Adrenal gland (tissue), 9 donors: ENCODE measurements at regions not wholly inside any gene's neighbourhood (a gene's known extent, or its start where the extent isn't known, plus 50 kb on each side); places are given as distances from the start of the nearest gene placed in this dataset.

ENCODE experiments used
- DNase-seq, 7 donors: peaks; one replicate each; pipeline ENCODE4 v3.0.0-alpha.2; 2019 to 2020
- H3K27ac ChIP-seq, 5 donors: fragments of 200-600 bp; sonication (generic) in 4 of 5; 1 replicate in 3 of 5; 2 replicates in 2 of 5; pipeline versions ENCODE4 v1.5.1 to v1.8.0; 2016 to 2020; ENCODE audit warnings: mild to moderate bottlenecking in 1 of 5
- H3K27me3 ChIP-seq: fragments of 200-600 bp; 2 replicates; pipeline ENCODE4 v1.8.0; 2021
- H3K36me3 ChIP-seq, 2 donors: fragments of 200-600 bp; replicated peaks in 1 of 2; 1 replicate in 1 of 2; 2 replicates in 1 of 2; pipeline versions ENCODE4 v1.5.1 to v1.8.0; 2018 to 2022
- H3K4me1 ChIP-seq, 2 donors: fragments of 200-600 bp; replicated peaks in 1 of 2; 1 replicate in 1 of 2; 2 replicates in 1 of 2; pipeline versions ENCODE4 v1.5.1 to v1.8.0; 2018 to 2021
- H3K4me3 ChIP-seq, 4 donors: fragments of 200-600 bp; sonication (generic) in 3 of 4; one replicate each; pipeline ENCODE4 v1.5.1; 2016 to 2018
- H3K9me3 ChIP-seq, 3 donors: fragments of 200-600 bp; sonication (generic) in 1 of 3; replicated peaks in 1 of 3; 1 replicate in 2 of 3; 2 replicates in 1 of 3; pipeline versions ENCODE4 v1.5.1 to v1.8.0; 2016 to 2021
- POLR2A ChIP-seq, 2 donors: fragments of 450-650 bp; IDR thresholded peaks; one replicate each; pipeline ENCODE4 v1.6.1; 2017; ENCODE audit warnings: antibody characterized with exemption in 2 of 2, mild to moderate bottlenecking in 2 of 2, moderate library complexity in 1 of 2
- WGBS, 4 donors: extraction: QIAGEN DNeasy Blood & Tissue Kit in 2 of 4; methylation state at CpG; one replicate each; pipeline versions ENCODE4 v1.1.5 to v1.1.7; 2013 to 2017; 5-methylcytosine and 5-hydroxymethylcytosine counted together
- intact Hi-C, 2 donors: fragments of 100-400 bp; cut with DNase I; formaldehyde crosslinking; loops; one replicate each; pipeline versions ENCODE4 v1.14.1 to v1.15.0; 2022 to 2023
- TF ChIP-seq, protein P1 (sequence below), 6 experiments: fragments of 450-650 bp in 4 of 6; fragments of 200-600 bp in 2 of 6; sonication (generic) in 1 of 6; IDR thresholded peaks; 1 replicate in 5 of 6; 2 replicates in 1 of 6; pipeline versions ENCODE4 v1.5.1 to v1.8.0; 2016 to 2021; ENCODE audit warnings: antibody characterized with exemption in 6 of 6, mild to moderate bottlenecking in 2 of 6, moderate library complexity in 1 of 6
- donor health status: healthy with polysubstance abuse.
- donor health status: Bipolar disorder and iron deficiency.
- donor health status: DM: yes; HTN: yes; CAD: no.
- donor health status: DM: no; HTN: no; CAD: no.
- donor health status: DM: no; HTN: no; CAD: no.

DNA sequence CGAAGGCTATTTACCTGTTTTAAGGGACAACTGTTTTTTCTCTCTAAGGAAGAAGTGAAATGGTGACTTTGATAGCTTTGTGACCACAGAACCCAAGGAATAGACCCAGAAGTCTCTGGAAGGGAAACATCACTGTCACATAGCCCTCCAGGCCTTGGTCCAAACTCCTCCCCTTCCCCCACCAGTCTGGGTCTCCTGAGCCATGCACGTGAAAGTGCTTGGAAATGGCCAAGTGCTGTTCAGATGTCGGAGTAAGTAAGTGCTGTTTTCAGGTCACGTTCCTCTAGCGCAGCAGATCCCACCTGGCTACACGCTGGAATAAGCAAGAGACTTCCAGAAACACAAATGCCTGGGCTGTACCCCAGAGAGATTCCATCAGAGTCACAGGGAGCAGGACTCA lies 73.0 kb upstream of the AFF3 start:
- intact Hi-C loops, result no loop called here
- Histone ChIP-seq H3K36me3 (no peaks in the 10 kb centered on the region), H3K27me3 (no peaks in the 10 kb centered on the region), H3K27ac (no peak overlapping the region), H3K9me3 (no peaks in the 10 kb centered on the region), H3K4me3 (no peak overlapping the region), H3K4me1 (no peaks in the 10 kb centered on the region)
- TF ChIP-seq, protein P1, sequence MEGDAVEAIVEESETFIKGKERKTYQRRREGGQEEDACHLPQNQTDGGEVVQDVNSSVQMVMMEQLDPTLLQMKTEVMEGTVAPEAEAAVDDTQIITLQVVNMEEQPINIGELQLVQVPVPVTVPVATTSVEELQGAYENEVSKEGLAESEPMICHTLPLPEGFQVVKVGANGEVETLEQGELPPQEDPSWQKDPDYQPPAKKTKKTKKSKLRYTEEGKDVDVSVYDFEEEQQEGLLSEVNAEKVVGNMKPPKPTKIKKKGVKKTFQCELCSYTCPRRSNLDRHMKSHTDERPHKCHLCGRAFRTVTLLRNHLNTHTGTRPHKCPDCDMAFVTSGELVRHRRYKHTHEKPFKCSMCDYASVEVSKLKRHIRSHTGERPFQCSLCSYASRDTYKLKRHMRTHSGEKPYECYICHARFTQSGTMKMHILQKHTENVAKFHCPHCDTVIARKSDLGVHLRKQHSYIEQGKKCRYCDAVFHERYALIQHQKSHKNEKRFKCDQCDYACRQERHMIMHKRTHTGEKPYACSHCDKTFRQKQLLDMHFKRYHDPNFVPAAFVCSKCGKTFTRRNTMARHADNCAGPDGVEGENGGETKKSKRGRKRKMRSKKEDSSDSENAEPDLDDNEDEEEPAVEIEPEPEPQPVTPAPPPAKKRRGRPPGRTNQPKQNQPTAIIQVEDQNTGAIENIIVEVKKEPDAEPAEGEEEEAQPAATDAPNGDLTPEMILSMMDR (IDR thresholded peaks at IDR 0.05), result no peak
- TF ChIP-seq POLR2A (IDR thresholded peaks at IDR 0.05), result no peak
- DNase-seq, result no peak
- WGBS, 4 donors, result 70 to 94% (median 91%) methylated on average over 3 to 6 of the region's 6 CpGs

GRCh38 chr2:100214265-100214971 lies 72.0 kb upstream of the AFF3 start:
- H3K27me3 ChIP-seq, result no peaks in the 10 kb centered on the region
- intact Hi-C loops, result no loop called here

GRCh38 chr2:100213595-100213994 lies 71.2 kb upstream of the AFF3 start:
- Histone ChIP-seq H3K9me3 (no peaks in the 10 kb centered on the region), H3K4me1 (no peaks in the 10 kb centered on the region), H3K27ac (no peak overlapping the region), H3K27me3 (no peaks in the 10 kb centered on the region), H3K36me3 (no peaks in the 10 kb centered on the region), H3K4me3 (no peak overlapping the region)
- DNase-seq, result no peak
- intact Hi-C loops, result no loop called here
- 75 to 92% (median 86%) methylated on average over 2 to 3 of the region's 3 CpGs for WGBS, 4 donors
- TF ChIP-seq, protein P1 (IDR thresholded peaks at IDR 0.05), result no peak
- no peak for TF ChIP-seq POLR2A (IDR thresholded peaks at IDR 0.05)

More at GRCh38 chr2:100214265-100214971, 72.0 kb upstream of the AFF3 start:
- no peaks in the 10 kb centered on the region for H3K4me1 ChIP-seq
- no peak overlapping the region for H3K4me3 ChIP-seq
- no peaks in the 10 kb centered on the region for H3K9me3 ChIP-seq
- WGBS, 4 donors, result 56 to 64% (median 59%) methylated on average over 8 to 9 of the region's 9 CpGs
- no peak for DNase-seq
- no peak for TF ChIP-seq POLR2A (IDR thresholded peaks at IDR 0.05)
- TF ChIP-seq, protein P1 (IDR thresholded peaks at IDR 0.05), result no peak
- no peak overlapping the region for H3K27ac ChIP-seq
- no peaks in the 10 kb centered on the region for H3K36me3 ChIP-seq

GRCh38 chr2:100212850-100213249 lies 70.5 kb upstream of the AFF3 start:
- H3K9me3 ChIP-seq, result no peaks in the 10 kb centered on the region
- intact Hi-C loops, result no loop called here
- H3K4me1 ChIP-seq, result no peaks in the 10 kb centered on the region
- WGBS, 4 donors, result 82 to 90% (median 87%) methylated on average over 3 of the region's 3 CpGs
- no peak overlapping the region for H3K27ac ChIP-seq
- DNase-seq, result no peak
- no peaks in the 10 kb centered on the region for H3K36me3 ChIP-seq
- TF ChIP-seq, protein P1 (IDR thresholded peaks at IDR 0.05), result no peak
- H3K4me3 ChIP-seq, result no peak overlapping the region
- H3K27me3 ChIP-seq, result no peaks in the 10 kb centered on the region
